ENCODE measurements at regions not wholly inside any gene's neighbourhood (a gene's known extent, or its start where the extent isn't known, plus 50 kb on each side); places are given as distances from the start of the nearest gene placed in this dataset.

DNA sequence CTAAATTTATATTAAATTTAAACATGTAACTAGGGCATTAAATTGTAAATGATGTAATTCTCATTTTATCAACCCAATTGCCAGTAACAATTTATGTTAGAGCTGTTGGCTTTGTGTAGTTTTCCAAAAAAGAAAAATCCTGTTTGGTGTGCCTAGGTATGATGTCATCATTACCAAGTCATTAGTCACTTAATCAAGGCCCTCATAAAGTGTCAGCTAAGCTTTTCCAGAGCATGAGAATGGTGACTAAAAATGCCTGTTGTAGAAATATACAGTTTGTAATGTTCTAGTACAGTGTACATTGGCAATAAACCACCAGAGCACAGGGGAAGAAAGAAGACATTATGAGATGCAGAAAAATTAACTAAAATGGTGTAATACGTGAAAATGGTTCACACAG is 593.8 kb upstream of the ANKRD30A start:
- TF ChIP-seq, protein P1, sequence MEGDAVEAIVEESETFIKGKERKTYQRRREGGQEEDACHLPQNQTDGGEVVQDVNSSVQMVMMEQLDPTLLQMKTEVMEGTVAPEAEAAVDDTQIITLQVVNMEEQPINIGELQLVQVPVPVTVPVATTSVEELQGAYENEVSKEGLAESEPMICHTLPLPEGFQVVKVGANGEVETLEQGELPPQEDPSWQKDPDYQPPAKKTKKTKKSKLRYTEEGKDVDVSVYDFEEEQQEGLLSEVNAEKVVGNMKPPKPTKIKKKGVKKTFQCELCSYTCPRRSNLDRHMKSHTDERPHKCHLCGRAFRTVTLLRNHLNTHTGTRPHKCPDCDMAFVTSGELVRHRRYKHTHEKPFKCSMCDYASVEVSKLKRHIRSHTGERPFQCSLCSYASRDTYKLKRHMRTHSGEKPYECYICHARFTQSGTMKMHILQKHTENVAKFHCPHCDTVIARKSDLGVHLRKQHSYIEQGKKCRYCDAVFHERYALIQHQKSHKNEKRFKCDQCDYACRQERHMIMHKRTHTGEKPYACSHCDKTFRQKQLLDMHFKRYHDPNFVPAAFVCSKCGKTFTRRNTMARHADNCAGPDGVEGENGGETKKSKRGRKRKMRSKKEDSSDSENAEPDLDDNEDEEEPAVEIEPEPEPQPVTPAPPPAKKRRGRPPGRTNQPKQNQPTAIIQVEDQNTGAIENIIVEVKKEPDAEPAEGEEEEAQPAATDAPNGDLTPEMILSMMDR (conservative IDR thresholded peaks at IDR 0.05): no peak
- TF ChIP-seq ZFX (IDR thresholded peaks at IDR 0.05): no peak

Data from C4-2B (cell line).